ENCODE measurements at regions not wholly inside any gene's neighbourhood (a gene's known extent, or its start where the extent isn't known, plus 50 kb on each side); places are given as distances from the start of the nearest gene placed in this dataset.

DNA sequence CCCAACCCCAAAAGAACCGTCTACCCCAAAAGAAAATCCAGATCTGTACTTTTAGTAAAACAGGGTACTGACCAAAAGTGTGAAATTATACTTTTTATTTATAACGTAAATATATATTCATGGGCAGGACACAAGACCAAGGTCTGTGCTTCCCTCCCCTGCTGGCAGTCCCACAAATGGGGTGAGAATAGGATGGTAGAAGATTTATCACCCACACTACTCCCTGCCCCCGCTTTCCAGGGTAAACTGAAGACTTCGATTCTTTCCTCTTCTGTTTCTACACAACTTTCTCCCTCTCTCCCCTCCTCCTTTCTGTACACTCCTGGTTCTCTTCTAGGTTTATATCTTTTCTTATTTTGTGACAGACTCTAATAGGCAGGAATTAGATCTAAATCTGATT, 79.7 kb downstream of the MDH1 start:
- in situ Hi-C loops (cut with MboI) = no loop called here
- ATAC-seq = no peak
- ChIA-PET RAD21 (ENCODE audit: unreplicated experiment) (no interaction called here), SMC1A (ENCODE audit: uncharacterized antibody, unreplicated experiment) (interaction anchor here (0.8 kb wide), 1 partner anchor 9 kb away, joined by 3 read pairs; no protein-coding TSS in a partner anchor), CTCF (no interaction called here), POLR2A (interaction anchor here (0.9 kb wide), 1 partner anchor 10 kb away, joined by 4 read pairs; no protein-coding TSS in a partner anchor)
- no peaks in the 10 kb centered on the region for H3K9me3 ChIP-seq (replicated peaks; ENCODE audit: control insufficient read depth, insufficient read depth, low read length)
- H3K4me3 ChIP-seq = no peak overlapping the region
- H3K9ac ChIP-seq (ENCODE audit: control insufficient read depth, insufficient read depth, low read length) = no peak overlapping the region
- no peak overlapping the region for H3K27ac ChIP-seq (ENCODE audit: control insufficient read depth, insufficient read depth)
- BruUV-seq (replicated peaks) = no TSS peak
- intact Hi-C loops (cut with micrococcal nuclease; ENCODE audit: unreplicated experiment) = no loop called here
- no peaks in the 10 kb centered on the region for H3K36me3 ChIP-seq (ENCODE audit: control insufficient read depth in 2 of 2, insufficient read depth in 2 of 2, low read length in 1 of 2)
- WGBS (ENCODE audit: insufficient coverage, insufficient replicate concordance, low lambda C conversion rate, missing lambda C conversion rate) = 13% methylated on average over 4 of the region's 4 CpGs
- H3K27me3 ChIP-seq (replicated peaks in 1 of 2; ENCODE audit: control insufficient read depth in 2 of 2, insufficient read depth in 2 of 2, low read length in 1 of 2) = no peaks in the 10 kb centered on the region
- FAIRE-seq = no peak
- no peak overlapping the region for H3K4me2 ChIP-seq (ENCODE audit: control insufficient read depth, insufficient read depth)
- no peak for DNase-seq (ENCODE audit: low read depth, low spot score)
- no peaks in the 10 kb centered on the region for H4K20me1 ChIP-seq (ENCODE audit: control insufficient read depth, insufficient read depth)
- TF ChIP-seq, protein P1, sequence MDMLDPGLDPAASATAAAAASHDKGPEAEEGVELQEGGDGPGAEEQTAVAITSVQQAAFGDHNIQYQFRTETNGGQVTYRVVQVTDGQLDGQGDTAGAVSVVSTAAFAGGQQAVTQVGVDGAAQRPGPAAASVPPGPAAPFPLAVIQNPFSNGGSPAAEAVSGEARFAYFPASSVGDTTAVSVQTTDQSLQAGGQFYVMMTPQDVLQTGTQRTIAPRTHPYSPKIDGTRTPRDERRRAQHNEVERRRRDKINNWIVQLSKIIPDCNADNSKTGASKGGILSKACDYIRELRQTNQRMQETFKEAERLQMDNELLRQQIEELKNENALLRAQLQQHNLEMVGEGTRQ (IDR thresholded peaks at IDR 0.05; ENCODE audit: borderline replicate concordance, low read depth, low read length) = no peak
- no peak for TF ChIP-seq MYB (IDR thresholded peaks at IDR 0.05; ENCODE audit: borderline replicate concordance, low read depth, low read length)
- TF ChIP-seq CBX3 (IDR thresholded peaks at IDR 0.05; ENCODE audit: borderline replicate concordance, low read depth) = no peak
- TF ChIP-seq, protein P2, sequence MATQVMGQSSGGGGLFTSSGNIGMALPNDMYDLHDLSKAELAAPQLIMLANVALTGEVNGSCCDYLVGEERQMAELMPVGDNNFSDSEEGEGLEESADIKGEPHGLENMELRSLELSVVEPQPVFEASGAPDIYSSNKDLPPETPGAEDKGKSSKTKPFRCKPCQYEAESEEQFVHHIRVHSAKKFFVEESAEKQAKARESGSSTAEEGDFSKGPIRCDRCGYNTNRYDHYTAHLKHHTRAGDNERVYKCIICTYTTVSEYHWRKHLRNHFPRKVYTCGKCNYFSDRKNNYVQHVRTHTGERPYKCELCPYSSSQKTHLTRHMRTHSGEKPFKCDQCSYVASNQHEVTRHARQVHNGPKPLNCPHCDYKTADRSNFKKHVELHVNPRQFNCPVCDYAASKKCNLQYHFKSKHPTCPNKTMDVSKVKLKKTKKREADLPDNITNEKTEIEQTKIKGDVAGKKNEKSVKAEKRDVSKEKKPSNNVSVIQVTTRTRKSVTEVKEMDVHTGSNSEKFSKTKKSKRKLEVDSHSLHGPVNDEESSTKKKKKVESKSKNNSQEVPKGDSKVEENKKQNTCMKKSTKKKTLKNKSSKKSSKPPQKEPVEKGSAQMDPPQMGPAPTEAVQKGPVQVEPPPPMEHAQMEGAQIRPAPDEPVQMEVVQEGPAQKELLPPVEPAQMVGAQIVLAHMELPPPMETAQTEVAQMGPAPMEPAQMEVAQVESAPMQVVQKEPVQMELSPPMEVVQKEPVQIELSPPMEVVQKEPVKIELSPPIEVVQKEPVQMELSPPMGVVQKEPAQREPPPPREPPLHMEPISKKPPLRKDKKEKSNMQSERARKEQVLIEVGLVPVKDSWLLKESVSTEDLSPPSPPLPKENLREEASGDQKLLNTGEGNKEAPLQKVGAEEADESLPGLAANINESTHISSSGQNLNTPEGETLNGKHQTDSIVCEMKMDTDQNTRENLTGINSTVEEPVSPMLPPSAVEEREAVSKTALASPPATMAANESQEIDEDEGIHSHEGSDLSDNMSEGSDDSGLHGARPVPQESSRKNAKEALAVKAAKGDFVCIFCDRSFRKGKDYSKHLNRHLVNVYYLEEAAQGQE (IDR thresholded peaks at IDR 0.05; ENCODE audit: low read depth, low read length) = no peak
- TF ChIP-seq SUZ12 (IDR thresholded peaks at IDR 0.05; ENCODE audit: unreplicated experiment) = no peak
- TF ChIP-seq, protein P3, sequence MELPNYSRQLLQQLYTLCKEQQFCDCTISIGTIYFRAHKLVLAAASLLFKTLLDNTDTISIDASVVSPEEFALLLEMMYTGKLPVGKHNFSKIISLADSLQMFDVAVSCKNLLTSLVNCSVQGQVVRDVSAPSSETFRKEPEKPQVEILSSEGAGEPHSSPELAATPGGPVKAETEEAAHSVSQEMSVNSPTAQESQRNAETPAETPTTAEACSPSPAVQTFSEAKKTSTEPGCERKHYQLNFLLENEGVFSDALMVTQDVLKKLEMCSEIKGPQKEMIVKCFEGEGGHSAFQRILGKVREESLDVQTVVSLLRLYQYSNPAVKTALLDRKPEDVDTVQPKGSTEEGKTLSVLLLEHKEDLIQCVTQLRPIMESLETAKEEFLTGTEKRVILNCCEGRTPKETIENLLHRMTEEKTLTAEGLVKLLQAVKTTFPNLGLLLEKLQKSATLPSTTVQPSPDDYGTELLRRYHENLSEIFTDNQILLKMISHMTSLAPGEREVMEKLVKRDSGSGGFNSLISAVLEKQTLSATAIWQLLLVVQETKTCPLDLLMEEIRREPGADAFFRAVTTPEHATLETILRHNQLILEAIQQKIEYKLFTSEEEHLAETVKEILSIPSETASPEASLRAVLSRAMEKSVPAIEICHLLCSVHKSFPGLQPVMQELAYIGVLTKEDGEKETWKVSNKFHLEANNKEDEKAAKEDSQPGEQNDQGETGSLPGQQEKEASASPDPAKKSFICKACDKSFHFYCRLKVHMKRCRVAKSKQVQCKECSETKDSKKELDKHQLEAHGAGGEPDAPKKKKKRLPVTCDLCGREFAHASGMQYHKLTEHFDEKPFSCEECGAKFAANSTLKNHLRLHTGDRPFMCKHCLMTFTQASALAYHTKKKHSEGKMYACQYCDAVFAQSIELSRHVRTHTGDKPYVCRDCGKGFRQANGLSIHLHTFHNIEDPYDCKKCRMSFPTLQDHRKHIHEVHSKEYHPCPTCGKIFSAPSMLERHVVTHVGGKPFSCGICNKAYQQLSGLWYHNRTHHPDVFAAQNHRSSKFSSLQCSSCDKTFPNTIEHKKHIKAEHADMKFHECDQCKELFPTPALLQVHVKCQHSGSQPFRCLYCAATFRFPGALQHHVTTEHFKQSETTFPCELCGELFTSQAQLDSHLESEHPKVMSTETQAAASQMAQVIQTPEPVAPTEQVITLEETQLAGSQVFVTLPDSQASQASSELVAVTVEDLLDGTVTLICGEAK (IDR thresholded peaks at IDR 0.05; ENCODE audit: borderline replicate concordance) = no peak
- TF ChIP-seq ZNF384 (IDR thresholded peaks at IDR 0.05; ENCODE audit: borderline replicate concordance, low read depth, low read length) = no peak
- TF ChIP-seq NR2C1 (IDR thresholded peaks at IDR 0.05) = no peak
- no peak for TF ChIP-seq POU2F2 (IDR thresholded peaks at IDR 0.05; ENCODE audit: borderline replicate concordance, low read depth, low read length)
- TF ChIP-seq FOXK2 (IDR thresholded peaks at IDR 0.05) = no peak
- no peak for TF ChIP-seq ZZZ3 (IDR thresholded peaks at IDR 0.05; ENCODE audit: control insufficient read depth, insufficient read length, low read depth)
- no peak for TF ChIP-seq EED (IDR thresholded peaks at IDR 0.05; ENCODE audit: low read depth)
- TF ChIP-seq IKZF2 (IDR thresholded peaks at IDR 0.05) = no peak
- no peak for TF ChIP-seq SREBF2 (IDR thresholded peaks at IDR 0.05; ENCODE audit: low read length)
- TF ChIP-seq ZNF24 (IDR thresholded peaks at IDR 0.05) = no peak
- no peak for TF ChIP-seq RCOR1 (conservative IDR thresholded peaks at IDR 0.05; ENCODE audit: low read depth, low read length)
- no peak for TF ChIP-seq CHD4 (IDR thresholded peaks at IDR 0.05)
- TF ChIP-seq FOS (IDR thresholded peaks at IDR 0.05; ENCODE audit: borderline replicate concordance, extremely low read depth, insufficient read length) = no peak
- TF ChIP-seq BCL11A (IDR thresholded peaks at IDR 0.05; ENCODE audit: low read depth, low read length) = no peak
- TF ChIP-seq SIN3A (IDR thresholded peaks at IDR 0.05; ENCODE audit: low read depth, low read length) = no peak
- no peaks in the 10 kb centered on the region for H3K4me1 ChIP-seq (ENCODE audit: control insufficient read depth, insufficient read depth, low read length)
- no peaks in the 10 kb centered on the region for H3K79me2 ChIP-seq (ENCODE audit: control insufficient read depth, insufficient read depth, low read length)
- H2AFZ ChIP-seq (ENCODE audit: control insufficient read depth, low read depth, low read length) = no peak overlapping the region

Measured in GM12878 (cell line).